ENCODE measurements at regions not wholly inside any gene's neighbourhood (a gene's known extent, or its start where the extent isn't known, plus 50 kb on each side); places are given as distances from the start of the nearest gene placed in this dataset.

DNA sequence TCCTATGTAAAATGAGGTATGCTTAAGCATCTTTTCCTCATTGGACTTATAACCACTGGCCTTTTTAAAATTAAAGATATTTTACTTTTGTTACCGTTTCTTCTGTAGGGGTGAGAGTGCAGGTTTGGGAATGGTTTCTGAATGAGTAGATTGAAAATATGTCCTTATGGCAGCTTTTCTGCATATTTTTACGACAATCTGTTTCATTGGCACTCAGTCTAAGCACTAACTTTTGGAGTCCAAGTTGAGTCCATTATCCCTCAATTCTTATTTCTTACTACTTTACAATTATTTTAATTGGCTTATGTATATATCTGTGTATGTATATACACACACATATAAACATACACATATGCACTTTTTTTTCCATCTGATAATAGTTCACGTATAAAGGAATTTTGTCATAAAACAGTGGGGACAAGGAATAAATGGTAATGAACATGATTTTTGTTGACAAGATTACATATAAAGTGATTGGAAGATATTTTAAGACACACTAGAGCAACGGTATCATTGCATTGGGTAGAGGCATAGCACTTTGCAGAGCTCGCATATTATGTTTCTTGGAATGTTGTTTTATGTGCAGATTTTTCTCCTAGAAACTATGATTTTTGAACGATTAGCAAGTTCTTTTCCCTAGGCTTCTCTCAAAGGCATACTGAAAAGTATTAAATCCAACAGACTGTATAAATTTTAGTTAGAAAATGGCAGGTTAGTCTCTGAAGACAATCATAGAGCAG lies 133.0 kb downstream of the FAT4 start:
- Mint-ChIP-seq H3K4me3 (no peak overlapping the region), H3K27me3 (no peaks in the 10 kb centered on the region), H3K27ac (no peak overlapping the region), H3K4me1 (no peaks in the 10 kb centered on the region), H3K36me3 (ENCODE audit: low read depth) (no peaks in the 10 kb centered on the region), H3K9me3 (peaks cover 5% of the 10 kb centered on the region)
- CTCF ChIA-PET: no interaction called here
- POLR2A ChIA-PET: no interaction called here
- DNase-seq: no peak

- Mint-ChIP-seq H3K36me3 (ENCODE audit: low read depth) (no peaks in the 10 kb centered on the region), H3K27ac (no peak overlapping the region), H3K4me1 (no peaks in the 10 kb centered on the region), H3K4me3 (no peak overlapping the region), H3K9me3 (peaks cover 1% of the 10 kb centered on the region), H3K27me3 (no peaks in the 10 kb centered on the region)
- DNase-seq: no peak
- ChIA-PET POLR2A (no interaction called here), CTCF (no interaction called here)
These were observed 141.3 kb downstream of the FAT4 start for GRCh38 chr4:125456075-125456474.

DNA sequence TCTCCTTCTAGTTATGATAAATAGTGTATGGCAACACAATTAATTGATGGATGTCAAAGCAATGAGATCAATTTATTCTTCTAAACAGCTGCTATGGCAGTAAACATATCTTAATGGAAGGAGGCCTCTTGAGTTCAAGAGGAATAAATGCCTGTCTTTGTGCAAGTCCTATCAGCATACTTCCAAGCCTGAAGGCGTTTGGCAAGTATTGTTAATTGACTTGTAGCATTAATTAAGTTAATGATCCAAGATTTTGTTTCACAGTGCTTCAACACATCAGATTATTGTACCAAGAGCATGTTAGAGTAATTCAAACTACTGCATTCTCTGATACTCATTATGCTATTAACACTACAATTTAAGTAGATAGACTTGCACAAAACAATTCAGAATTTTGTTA lies 144.8 kb downstream of the FAT4 start:
- Mint-ChIP-seq H3K4me1 (no peaks in the 10 kb centered on the region), H3K36me3 (ENCODE audit: low read depth) (no peaks in the 10 kb centered on the region)
- POLR2A ChIA-PET: no interaction called here

GRCh38 chr4:125461676-125462363 lies 147.1 kb downstream of the FAT4 start:
- CTCF ChIA-PET: no interaction called here

More for the DNA sequence above, 144.8 kb downstream of the FAT4 start:
- no peaks in the 10 kb centered on the region for H3K9me3 Mint-ChIP-seq
- H3K4me3 Mint-ChIP-seq: no peak overlapping the region
- H3K27ac Mint-ChIP-seq: no peak overlapping the region
- no peak for DNase-seq
- CTCF ChIA-PET: no interaction called here
- H3K27me3 Mint-ChIP-seq: no peaks in the 10 kb centered on the region

GRCh38 chr4:125464146-125464545 lies 149.4 kb downstream of the FAT4 start:
- no peaks in the 10 kb centered on the region for H3K27me3 Mint-ChIP-seq
- no peak for DNase-seq
- no peak overlapping the region for H3K4me3 Mint-ChIP-seq
- no peaks in the 10 kb centered on the region for H3K4me1 Mint-ChIP-seq
- ChIA-PET POLR2A (no interaction called here), CTCF (no interaction called here)
- H3K27ac Mint-ChIP-seq: no peak overlapping the region
- no peaks in the 10 kb centered on the region for H3K36me3 Mint-ChIP-seq (ENCODE audit: low read depth)
- no peaks in the 10 kb centered on the region for H3K9me3 Mint-ChIP-seq

More at GRCh38 chr4:125461676-125462363, 147.1 kb downstream of the FAT4 start:
- Mint-ChIP-seq H3K36me3 (ENCODE audit: low read depth) (no peaks in the 10 kb centered on the region), H3K9me3 (no peaks in the 10 kb centered on the region), H3K4me1 (no peaks in the 10 kb centered on the region), H3K27ac (no peak overlapping the region), H3K27me3 (no peaks in the 10 kb centered on the region), H3K4me3 (no peak overlapping the region)
- POLR2A ChIA-PET: no interaction called here
- no peak for DNase-seq

DNA sequence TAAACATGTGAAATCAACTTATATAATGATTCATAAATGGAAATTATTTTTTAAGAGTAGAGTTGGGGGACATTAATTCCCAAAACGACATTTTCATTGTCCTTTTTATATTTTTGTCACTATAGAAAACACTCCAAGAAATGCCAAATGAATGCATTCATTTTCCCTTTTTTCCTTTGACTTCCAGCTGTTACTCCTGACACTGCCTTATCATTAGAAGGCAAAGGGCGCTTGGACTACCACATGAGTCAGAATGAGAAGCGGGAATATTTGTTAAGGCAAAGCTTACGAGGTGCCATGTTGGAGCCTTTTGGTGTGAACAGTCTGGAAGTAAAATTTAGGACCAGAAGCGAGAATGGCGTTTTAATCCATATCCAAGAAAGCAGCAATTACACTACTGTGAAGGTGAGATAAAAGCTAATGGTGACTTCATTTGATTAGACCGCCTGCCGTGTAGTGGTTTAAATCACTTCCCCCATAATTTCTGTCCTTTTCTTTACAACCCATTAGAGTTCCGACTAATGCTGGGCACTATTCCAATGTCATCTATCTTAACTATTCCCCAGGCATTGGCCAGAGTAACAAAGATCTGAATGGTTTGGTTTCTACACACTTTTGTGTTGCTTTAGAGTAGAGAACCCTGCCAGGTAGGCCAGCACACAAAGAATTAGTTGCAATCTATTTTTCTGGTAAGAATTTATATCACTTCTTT lies 166.7 kb downstream of the FAT4 start:
- POLR2A ChIA-PET: no interaction called here
- Mint-ChIP-seq H3K36me3 (ENCODE audit: low read depth) (no peaks in the 10 kb centered on the region), H3K27ac (no peak overlapping the region), H3K9me3 (no peaks in the 10 kb centered on the region), H3K4me1 (no peaks in the 10 kb centered on the region), H3K27me3 (no peaks in the 10 kb centered on the region), H3K4me3 (no peak overlapping the region)
- CTCF ChIA-PET: no interaction called here
- DNase-seq: no peak

DNA sequence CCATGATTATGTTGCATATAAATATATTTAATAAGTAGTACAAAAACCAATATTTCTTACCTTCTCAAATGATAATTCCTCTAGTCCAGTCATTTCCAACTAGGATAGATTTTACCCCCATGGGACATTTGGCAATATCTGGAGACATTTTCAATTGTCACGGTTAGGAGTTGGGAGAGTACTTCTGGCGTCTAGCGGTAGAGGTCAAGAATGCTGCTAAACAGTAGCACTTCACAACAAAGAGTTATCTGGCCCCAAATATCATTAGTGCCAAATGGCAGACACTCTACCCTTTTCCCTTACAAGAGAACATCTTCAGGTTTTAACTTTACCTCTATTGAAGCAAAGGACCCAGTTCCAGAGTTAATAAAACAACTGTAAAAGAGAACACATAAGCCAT lies 168.1 kb downstream of the FAT4 start:
- no peaks in the 10 kb centered on the region for H3K36me3 Mint-ChIP-seq (ENCODE audit: low read depth)
- no peak for DNase-seq
- no peaks in the 10 kb centered on the region for H3K27me3 Mint-ChIP-seq
- H3K4me1 Mint-ChIP-seq: no peaks in the 10 kb centered on the region
- no peaks in the 10 kb centered on the region for H3K9me3 Mint-ChIP-seq
- ChIA-PET CTCF (no interaction called here), POLR2A (no interaction called here)
- no peak overlapping the region for H3K4me3 Mint-ChIP-seq
- H3K27ac Mint-ChIP-seq: no peak overlapping the region

DNA sequence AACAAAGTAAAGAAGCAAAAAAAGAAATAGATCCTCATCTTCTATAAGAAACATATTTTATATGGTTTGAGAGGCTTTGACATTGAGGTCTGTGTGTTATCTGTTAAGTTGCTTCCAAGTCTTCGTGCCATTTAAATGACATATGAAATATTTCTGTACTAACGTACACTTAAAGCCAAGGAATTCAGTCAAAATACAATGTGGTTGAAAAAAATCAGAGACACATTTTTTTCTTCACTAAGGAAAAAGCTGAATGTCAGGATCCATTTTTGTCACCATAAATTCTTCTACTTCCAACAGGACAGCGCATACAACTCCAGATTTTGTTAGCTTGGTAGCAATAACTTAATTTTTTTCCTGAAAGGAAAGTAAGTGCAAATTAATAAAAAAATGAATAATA lies 168.5 kb downstream of the FAT4 start:
- ChIA-PET CTCF (no interaction called here), POLR2A (no interaction called here)
- H3K4me1 Mint-ChIP-seq: no peaks in the 10 kb centered on the region
- H3K27me3 Mint-ChIP-seq: no peaks in the 10 kb centered on the region
- H3K4me3 Mint-ChIP-seq: no peak overlapping the region
- H3K36me3 Mint-ChIP-seq (ENCODE audit: low read depth): no peaks in the 10 kb centered on the region
- no peak overlapping the region for H3K27ac Mint-ChIP-seq
- no peaks in the 10 kb centered on the region for H3K9me3 Mint-ChIP-seq
- DNase-seq: no peak

GRCh38 chr4:125484912-125485311 lies 170.2 kb downstream of the FAT4 start:
- Mint-ChIP-seq H3K4me1 (no peaks in the 10 kb centered on the region), H3K27ac (no peak overlapping the region), H3K9me3 (no peaks in the 10 kb centered on the region), H3K36me3 (ENCODE audit: low read depth) (no peaks in the 10 kb centered on the region), H3K27me3 (no peaks in the 10 kb centered on the region), H3K4me3 (no peak overlapping the region)
- DNase-seq: no peak
- POLR2A ChIA-PET: no interaction called here
- CTCF ChIA-PET: no interaction called here

GRCh38 chr4:125486351-125486750 lies 171.6 kb downstream of the FAT4 start:
- CTCF ChIA-PET: interaction anchor here (0.6 kb wide), 1 partner anchor 61 kb away, joined by 3 read pairs; no protein-coding TSS in a partner anchor
- H3K27ac Mint-ChIP-seq: no peak overlapping the region
- DNase-seq: no peak
- H3K36me3 Mint-ChIP-seq (ENCODE audit: low read depth): no peaks in the 10 kb centered on the region
- H3K9me3 Mint-ChIP-seq: peaks cover 4% of the 10 kb centered on the region
- POLR2A ChIA-PET: no interaction called here
- no peaks in the 10 kb centered on the region for H3K4me1 Mint-ChIP-seq
- H3K4me3 Mint-ChIP-seq: no peak overlapping the region
- no peaks in the 10 kb centered on the region for H3K27me3 Mint-ChIP-seq

DNA sequence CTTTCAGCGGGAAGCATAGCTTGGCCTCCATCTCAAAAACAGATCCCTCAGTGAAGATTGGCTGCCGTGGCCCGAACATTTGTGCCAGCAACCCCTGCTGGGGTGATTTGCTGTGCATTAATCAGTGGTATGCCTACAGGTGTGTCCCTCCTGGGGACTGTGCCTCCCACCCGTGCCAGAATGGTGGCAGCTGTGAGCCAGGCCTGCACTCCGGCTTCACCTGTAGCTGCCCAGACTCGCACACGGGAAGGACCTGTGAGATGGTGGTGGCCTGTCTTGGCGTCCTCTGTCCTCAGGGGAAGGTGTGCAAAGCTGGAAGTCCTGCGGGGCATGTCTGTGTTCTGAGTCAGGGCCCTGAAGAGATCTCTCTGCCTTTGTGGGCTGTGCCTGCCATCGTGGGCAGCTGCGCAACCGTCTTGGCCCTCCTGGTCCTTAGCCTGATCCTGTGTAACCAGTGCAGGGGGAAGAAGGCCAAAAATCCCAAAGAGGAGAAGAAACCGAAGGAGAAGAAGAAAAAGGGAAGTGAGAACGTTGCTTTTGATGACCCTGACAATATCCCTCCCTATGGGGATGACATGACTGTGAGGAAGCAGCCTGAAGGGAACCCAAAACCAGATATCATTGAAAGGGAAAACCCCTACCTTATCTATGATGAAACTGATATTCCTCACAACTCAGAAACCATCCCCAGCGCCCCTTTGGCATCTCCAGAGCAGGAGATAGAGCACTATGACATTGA lies 175.4 kb downstream of the FAT4 start:
- no peak for DNase-seq
- Mint-ChIP-seq H3K27me3 (no peaks in the 10 kb centered on the region), H3K4me3 (no peak overlapping the region), H3K9me3 (peaks cover 4% of the 10 kb centered on the region), H3K36me3 (ENCODE audit: low read depth) (no peaks in the 10 kb centered on the region), H3K27ac (no peak overlapping the region), H3K4me1 (no peaks in the 10 kb centered on the region)
- ChIA-PET CTCF (no interaction called here), POLR2A (no interaction called here)

- POLR2A ChIA-PET: no interaction called here
- Mint-ChIP-seq H3K4me3 (no peak overlapping the region), H3K9me3 (peaks cover 4% of the 10 kb centered on the region), H3K27ac (no peak overlapping the region), H3K36me3 (ENCODE audit: low read depth) (no peaks in the 10 kb centered on the region), H3K4me1 (no peaks in the 10 kb centered on the region), H3K27me3 (no peaks in the 10 kb centered on the region)
- CTCF ChIA-PET: no interaction called here
- DNase-seq: no peak
These were observed 178.2 kb downstream of the FAT4 start for GRCh38 chr4:125492957-125493356.

DNA sequence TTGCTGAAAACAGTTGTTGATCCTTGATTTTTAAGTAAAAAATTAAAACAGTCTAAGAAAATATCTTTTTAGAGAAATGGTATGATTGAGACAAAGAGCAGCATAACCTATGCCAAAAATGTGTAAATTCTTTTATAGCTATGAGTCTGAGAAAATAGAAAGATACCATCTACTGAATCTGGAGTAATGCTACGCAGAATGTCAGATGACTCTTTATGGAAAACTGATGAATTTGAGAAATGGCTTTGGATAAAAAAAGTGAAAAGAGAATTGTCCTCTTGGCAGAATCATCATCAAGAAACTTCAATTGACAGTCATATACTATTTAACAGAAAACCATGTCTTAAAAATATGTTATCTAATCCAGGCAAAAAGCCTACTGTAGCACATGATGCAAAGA lies 183.1 kb downstream of the FAT4 start:
- no peaks in the 10 kb centered on the region for H3K36me3 Mint-ChIP-seq (ENCODE audit: low read depth)
- POLR2A ChIA-PET: no interaction called here
- H3K4me1 Mint-ChIP-seq: no peaks in the 10 kb centered on the region
- no peak overlapping the region for H3K27ac Mint-ChIP-seq
- DNase-seq: no peak
- CTCF ChIA-PET: no interaction called here
- H3K9me3 Mint-ChIP-seq: peaks cover 3% of the 10 kb centered on the region
- H3K27me3 Mint-ChIP-seq: no peaks in the 10 kb centered on the region
- H3K4me3 Mint-ChIP-seq: no peak overlapping the region

Measured in activated CD4-positive, alpha-beta memory T cell treated with anti-CD3 and anti-CD28 coated beads, Interleukin-2, amount 10 ng/mL, durations not matched to agents 7 days and 5 days (primary cell).